Bronchial epithelial cell (primary cell): ENCODE measurements at regions not wholly inside any gene's neighbourhood (a gene's known extent, or its start where the extent isn't known, plus 50 kb on each side); places are given as distances from the start of the nearest gene placed in this dataset.

Experiments
- DNase-seq: peaks from one replicate; pipeline ENCODE4 v3.0.0-alpha.2; 2010; ENCODE audit warnings: low read depth
- FAIRE-seq: peaks from 2 replicates; lab custom pipeline; 2011; peaks lifted over from hg19 to GRCh38; lab: Jason Lieb, UNC
- H3K27me3 ChIP-seq: 2 replicates; pipeline ENCODE4 v1.5.1; 2011; ENCODE audit warnings: low read length; ENCODE audit not compliant: control insufficient read depth, insufficient read depth
- H3K36me3 ChIP-seq: 2 replicates; pipeline ENCODE4 v1.5.1; 2011; ENCODE audit warnings: low read length; ENCODE audit not compliant: control insufficient read depth, insufficient read depth
- H3K4me3 ChIP-seq: 2 replicates; pipeline ENCODE4 v1.5.1; 2011; ENCODE audit warnings: mild to moderate bottlenecking, low read depth, low read length, control low read depth
- CTCF ChIP-seq: IDR thresholded peaks from 2 replicates; pipeline ENCODE4 v1.5.1; 2011; ENCODE audit warnings: mild to moderate bottlenecking, moderate library complexity, low read length, control low read depth, inconsistent platforms; ENCODE audit not compliant: insufficient read depth, severe bottlenecking

- H3K4me3 ChIP-seq: no peak overlapping the region
- DNase-seq (peak; percentile 95), FAIRE-seq (no peak)
- no peak for TF ChIP-seq CTCF
- H3K36me3 ChIP-seq: no peaks in the 10 kb centered on the region
- peaks cover 49% of the 10 kb centered on the region for H3K27me3 ChIP-seq
Measured at GRCh38 chr15:89413877-89414276, 79.3 kb upstream of the POLG start.

- Histone ChIP-seq H3K27me3 (peaks cover 51% of the 10 kb centered on the region), H3K36me3 (no peaks in the 10 kb centered on the region), H3K4me3 (no peak overlapping the region)
- no peak for TF ChIP-seq CTCF
- DNase-seq (no peak), FAIRE-seq (no peak)
Measured at GRCh38 chr15:89412905-89413411, 78.3 kb upstream of the POLG start.

GRCh38 chr15:89410039-89410435 lies 75.4 kb upstream of the POLG start:
- DNase-seq (no peak), FAIRE-seq (no peak)
- Histone ChIP-seq H3K4me3 (no peak overlapping the region), H3K36me3 (no peaks in the 10 kb centered on the region), H3K27me3 (peaks cover 70% of the 10 kb centered on the region)
- TF ChIP-seq CTCF: no peak

GRCh38 chr15:89409184-89410038 lies 74.8 kb upstream of the POLG start:
- Histone ChIP-seq H3K4me3 (no peak overlapping the region), H3K36me3 (no peaks in the 10 kb centered on the region), H3K27me3 (peaks cover 76% of the 10 kb centered on the region)
- TF ChIP-seq CTCF: no peak
- FAIRE-seq (no peak), DNase-seq (no peak)

GRCh38 chr15:89408372-89409183 lies 74.0 kb upstream of the POLG start:
- no peak for TF ChIP-seq CTCF
- H3K36me3 ChIP-seq: no peaks in the 10 kb centered on the region
- no peak overlapping the region for H3K4me3 ChIP-seq
- no peak for FAIRE-seq
- DNase-seq: no peak
- H3K27me3 ChIP-seq: peaks cover 82% of the 10 kb centered on the region
